ENCODE measurements at regions not wholly inside any gene's neighbourhood (a gene's known extent, or its start where the extent isn't known, plus 50 kb on each side); places are given as distances from the start of the nearest gene placed in this dataset.

DNA sequence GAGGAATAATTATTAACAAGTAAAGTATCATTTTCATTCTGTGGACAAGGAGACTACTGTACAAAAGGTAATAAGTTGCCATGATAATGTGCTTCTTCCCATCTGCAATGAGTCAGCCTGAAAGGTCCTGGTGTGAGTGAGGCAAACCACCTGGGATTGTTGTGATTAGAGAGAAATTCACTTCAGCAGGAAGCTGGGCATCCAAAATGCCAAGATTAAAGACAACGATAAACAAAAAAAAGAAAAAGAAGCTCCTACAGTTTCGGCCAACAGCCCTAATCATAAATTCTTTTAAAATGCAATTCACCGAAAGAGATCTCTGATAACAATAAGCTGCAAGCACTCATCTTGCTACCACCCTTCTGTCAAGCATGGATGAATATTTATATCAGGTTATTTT lies 507.8 kb downstream of the TUSC7 start (continued):
- TF ChIP-seq TAF1 (IDR thresholded peaks at IDR 0.05; ENCODE audit: low read depth, low read length) (no peak), CHD2 (IDR thresholded peaks at IDR 0.05; ENCODE audit: low read length) (no peak), GTF2F1 (IDR thresholded peaks at IDR 0.05; ENCODE audit: borderline replicate concordance, low read depth, low read length) (no peak), CEBPB (IDR thresholded peaks at IDR 0.05; ENCODE audit: low read depth, low read length) (no peak), SP4 (IDR thresholded peaks at IDR 0.05; ENCODE audit: low read length) (no peak), SIX5 (IDR thresholded peaks at IDR 0.05; ENCODE audit: low read depth, low read length) (no peak)
- TF ChIP-seq, protein P1, sequence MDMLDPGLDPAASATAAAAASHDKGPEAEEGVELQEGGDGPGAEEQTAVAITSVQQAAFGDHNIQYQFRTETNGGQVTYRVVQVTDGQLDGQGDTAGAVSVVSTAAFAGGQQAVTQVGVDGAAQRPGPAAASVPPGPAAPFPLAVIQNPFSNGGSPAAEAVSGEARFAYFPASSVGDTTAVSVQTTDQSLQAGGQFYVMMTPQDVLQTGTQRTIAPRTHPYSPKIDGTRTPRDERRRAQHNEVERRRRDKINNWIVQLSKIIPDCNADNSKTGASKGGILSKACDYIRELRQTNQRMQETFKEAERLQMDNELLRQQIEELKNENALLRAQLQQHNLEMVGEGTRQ (IDR thresholded peaks at IDR 0.05; ENCODE audit: low read length) = no peak
